Neural cell (in vitro differentiated cells): ENCODE measurements at regions not wholly inside any gene's neighbourhood (a gene's known extent, or its start where the extent isn't known, plus 50 kb on each side); places are given as distances from the start of the nearest gene placed in this dataset.

Source experiments
- H2AFZ ChIP-seq: fragments of 200-600, 300-800 bp; sonication (generic), shearing (Covaris generic); 2 replicates; pipeline ENCODE4 v1.6.0; 2014; ENCODE audit warnings: low read depth, mild to moderate bottlenecking, antibody characterized with exemption, low read length, moderate library complexity
- H3F3A ChIP-seq: fragments of 200-600 bp; shearing (Covaris generic); 2 replicates; pipeline ENCODE4 v1.6.1; 2016; ENCODE audit warnings: mild to moderate bottlenecking, moderate library complexity, mixed read lengths, antibody characterized with exemption, low read length; ENCODE audit not compliant: insufficient read depth, poor library complexity, severe bottlenecking
- H3K27ac ChIP-seq: fragments of 200-600, 300-800 bp; sonication (generic), shearing (Covaris generic); 2 replicates; pipeline ENCODE4 v1.5.1; 2014; ENCODE audit warnings: mild to moderate bottlenecking, low read length, moderate library complexity
- H3K27me3 ChIP-seq: fragments of 300-800, 200-600 bp; sonication (generic), shearing (Covaris generic); 2 replicates; pipeline ENCODE4 v1.6.0; 2014; ENCODE audit warnings: mild to moderate bottlenecking, low read depth, low read length, moderate library complexity; ENCODE audit not compliant: insufficient read depth
- H3K36me3 ChIP-seq: fragments of 300-800, 200-600 bp; sonication (generic), shearing (Covaris generic); 2 replicates; pipeline ENCODE4 v1.5.1; 2014; ENCODE audit warnings: mild to moderate bottlenecking, antibody characterized with exemption, low read length, moderate library complexity; ENCODE audit not compliant: insufficient read depth
- H3K4me2 ChIP-seq: fragments of 300-800, 200-600 bp; sonication (generic), shearing (Covaris generic); 2 replicates; pipeline ENCODE4 v1.6.0; 2014; ENCODE audit warnings: mild to moderate bottlenecking, low read length
- H3K4me3 ChIP-seq: fragments of 300-800, 200-600 bp; sonication (generic), shearing (Covaris generic); 2 replicates; pipeline ENCODE4 v1.5.1; 2014; ENCODE audit warnings: mild to moderate bottlenecking, low read length, moderate library complexity
- H3K79me2 ChIP-seq: fragments of 200-600 bp; shearing (Covaris generic); replicated peaks from 2 replicates; pipeline ENCODE4 v1.6.0; 2014; ENCODE audit warnings: mild to moderate bottlenecking, low read length, moderate library complexity; ENCODE audit not compliant: insufficient read depth
- H3K9ac ChIP-seq: fragments of 300-800, 200-600 bp; sonication (generic), shearing (Covaris generic); 2 replicates; pipeline ENCODE4 v1.6.1; 2016; ENCODE audit warnings: mild to moderate bottlenecking, low read length, mixed read lengths
- H3K9me2 ChIP-seq: fragments of 200-600 bp; shearing (Covaris generic); 2 replicates; pipeline ENCODE4 v1.6.1; 2016; ENCODE audit warnings: mild to moderate bottlenecking, low read length, mixed read lengths; ENCODE audit not compliant: insufficient read depth
- H3K9me3 ChIP-seq: fragments of 200-600, 300-800 bp; sonication (generic), shearing (Covaris generic); 2 replicates; pipeline ENCODE4 v1.6.1; 2016; ENCODE audit warnings: mild to moderate bottlenecking, mixed run types, low read length, moderate library complexity, mixed read lengths
- H4K20me1 ChIP-seq: fragments of 200-600 bp; shearing (Covaris generic); 2 replicates; pipeline ENCODE4 v1.6.1; 2016; ENCODE audit warnings: mild to moderate bottlenecking, mixed run types; ENCODE audit not compliant: insufficient read depth
- CTCF ChIP-seq: fragments of 450-650 bp; IDR thresholded peaks from 2 replicates; pipeline ENCODE4 v1.5.1; 2014; ENCODE audit warnings: antibody characterized with exemption, mild to moderate bottlenecking, moderate library complexity; ENCODE audit not compliant: poor library complexity, severe bottlenecking
- EP300 ChIP-seq: fragments of 450-650 bp; conservative IDR thresholded peaks from 2 replicates; pipeline ENCODE4 v1.6.1; 2014; ENCODE audit warnings: antibody characterized with exemption, mild to moderate bottlenecking, moderate library complexity; ENCODE audit not compliant: poor library complexity, severe bottlenecking
- EZH2 ChIP-seq: fragments of 200-600, 300-800 bp; shearing (Covaris generic), sonication (generic); IDR thresholded peaks from 2 replicates; pipeline ENCODE4 v1.6.1; 2014; ENCODE audit warnings: antibody characterized with exemption, low read length, borderline replicate concordance, mild to moderate bottlenecking; ENCODE audit not compliant: insufficient read depth, poor library complexity, severe bottlenecking
- MXI1 ChIP-seq: fragments of 450-650 bp; conservative IDR thresholded peaks from 2 replicates; pipeline ENCODE4 v1.6.1; 2014; ENCODE audit warnings: antibody characterized with exemption, mild to moderate bottlenecking; ENCODE audit not compliant: poor library complexity, severe bottlenecking
- POLR2AphosphoS5 ChIP-seq: IDR thresholded peaks from 2 replicates; pipeline ENCODE4 v1.6.1; 2012
- RAD21 ChIP-seq: fragments of 450-650 bp; conservative IDR thresholded peaks from 2 replicates; pipeline ENCODE4 v1.6.1; 2014; ENCODE audit warnings: antibody characterized with exemption, mild to moderate bottlenecking, moderate library complexity
- REST ChIP-seq: IDR thresholded peaks from 2 replicates; pipeline ENCODE4 v1.6.1; 2012; ENCODE audit warnings: borderline replicate concordance
- SMC3 ChIP-seq: fragments of 450-650 bp; conservative IDR thresholded peaks from 2 replicates; pipeline ENCODE4 v1.6.1; 2014; ENCODE audit warnings: antibody characterized with exemption, mild to moderate bottlenecking, moderate library complexity; ENCODE audit not compliant: poor library complexity
- TAF1 ChIP-seq: IDR thresholded peaks from 2 replicates; pipeline ENCODE4 v1.6.1; 2012; ENCODE audit warnings: low read depth

- no peaks in the 10 kb centered on the region for H3F3A ChIP-seq
- H3K9ac ChIP-seq, result no peak overlapping the region
- no peaks in the 10 kb centered on the region for H3K9me2 ChIP-seq
- H3K36me3 ChIP-seq, result no peaks in the 10 kb centered on the region
- no peak overlapping the region for H2AFZ ChIP-seq
- TF ChIP-seq RAD21 (no peak), POLR2AphosphoS5 (no peak), EZH2 (no peak), SMC3 (no peak), CTCF (no peak), MXI1 (no peak), EP300 (no peak), TAF1 (no peak), REST (no peak)
- no peaks in the 10 kb centered on the region for H3K27me3 ChIP-seq
- H4K20me1 ChIP-seq, result no peaks in the 10 kb centered on the region
- H3K4me2 ChIP-seq, result no peak overlapping the region
- H3K4me3 ChIP-seq, result no peak overlapping the region
- no peak overlapping the region for H3K27ac ChIP-seq
- H3K9me3 ChIP-seq, result no peaks in the 10 kb centered on the region
- H3K79me2 ChIP-seq, result no peaks in the 10 kb centered on the region
Measured at GRCh38 chr7:19417231-19417630, 272.0 kb upstream of the FERD3L start.

- Histone ChIP-seq H3K27ac (no peak overlapping the region), H2AFZ (no peak overlapping the region), H3K4me3 (no peak overlapping the region), H4K20me1 (no peaks in the 10 kb centered on the region), H3K36me3 (no peaks in the 10 kb centered on the region), H3K27me3 (no peaks in the 10 kb centered on the region), H3K9ac (no peak overlapping the region), H3F3A (no peaks in the 10 kb centered on the region), H3K9me3 (no peaks in the 10 kb centered on the region), H3K4me2 (no peak overlapping the region), H3K9me2 (no peaks in the 10 kb centered on the region), H3K79me2 (no peaks in the 10 kb centered on the region)
- TF ChIP-seq MXI1 (no peak), POLR2AphosphoS5 (no peak), EZH2 (no peak), CTCF (no peak), TAF1 (no peak), REST (no peak)
Measured at GRCh38 chr7:19415123-19415522, 269.9 kb upstream of the FERD3L start.
